GM04504 (cell line): ENCODE measurements at regions not wholly inside any gene's neighbourhood (a gene's known extent, or its start where the extent isn't known, plus 50 kb on each side); places are given as distances from the start of the nearest gene placed in this dataset.

Source experiments
- DNase-seq: peaks from one replicate; pipeline ENCODE4 v3.0.0-alpha.2; 2012; ENCODE audit warnings: low read depth

DNA sequence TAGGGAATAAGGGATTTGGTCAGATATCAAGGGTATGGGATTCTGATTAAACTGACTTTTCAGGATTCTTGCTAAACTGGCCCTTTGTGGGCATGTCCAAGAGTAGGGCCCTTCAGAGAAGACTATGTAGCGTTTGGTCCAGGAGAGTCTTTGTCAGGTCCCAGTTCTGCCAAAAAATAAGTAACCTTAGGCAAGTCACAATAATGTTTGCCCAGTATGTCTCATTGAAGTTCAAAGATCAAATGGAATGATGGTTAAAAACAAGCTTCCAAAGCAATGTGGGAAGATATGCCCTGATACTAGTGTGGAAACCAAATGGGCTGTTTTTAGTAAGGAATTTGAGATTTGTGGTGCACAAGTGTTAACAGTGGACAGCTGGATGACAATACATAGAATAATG is 454.4 kb downstream of the WDR72 start:
- no peak for DNase-seq

DNA sequence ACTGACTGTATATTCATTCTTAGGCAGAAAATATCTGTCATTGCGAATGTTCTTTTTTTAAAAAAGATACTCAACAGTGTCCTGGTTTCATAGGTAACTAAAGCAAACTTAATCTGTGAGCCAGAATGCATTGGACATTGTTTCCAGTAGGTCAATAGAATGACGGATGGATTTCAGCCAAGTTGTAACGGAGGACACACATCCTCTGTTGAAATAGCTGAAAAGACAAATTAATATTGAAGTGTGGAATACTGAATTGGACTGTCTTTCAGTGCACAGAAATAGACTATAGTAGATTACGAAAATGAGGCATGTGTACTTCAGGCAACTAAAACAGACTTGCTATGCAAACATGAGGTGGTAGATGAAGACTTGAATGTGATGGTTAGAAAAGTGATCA is 461.6 kb downstream of the WDR72 start:
- DNase-seq: no peak

DNA sequence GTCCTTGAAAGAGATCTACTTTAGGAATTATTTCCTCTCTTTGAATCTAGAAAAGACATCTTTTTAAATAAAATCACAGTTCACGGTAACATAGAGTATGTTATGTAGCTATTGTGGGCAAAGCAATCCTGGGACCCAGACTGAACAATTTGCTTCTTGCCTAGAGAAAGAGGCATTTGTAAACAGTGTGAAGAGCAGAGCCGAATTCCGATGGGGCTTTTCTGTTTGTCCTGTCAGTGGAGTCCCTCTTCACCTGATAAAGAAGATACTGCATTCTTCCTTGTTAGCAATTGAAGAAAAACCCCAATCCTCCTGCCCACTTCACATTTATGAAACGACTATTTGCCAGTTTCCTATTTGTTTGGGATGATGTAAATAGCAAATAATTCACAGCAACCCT is 462.9 kb downstream of the WDR72 start:
- DNase-seq: no peak

DNA sequence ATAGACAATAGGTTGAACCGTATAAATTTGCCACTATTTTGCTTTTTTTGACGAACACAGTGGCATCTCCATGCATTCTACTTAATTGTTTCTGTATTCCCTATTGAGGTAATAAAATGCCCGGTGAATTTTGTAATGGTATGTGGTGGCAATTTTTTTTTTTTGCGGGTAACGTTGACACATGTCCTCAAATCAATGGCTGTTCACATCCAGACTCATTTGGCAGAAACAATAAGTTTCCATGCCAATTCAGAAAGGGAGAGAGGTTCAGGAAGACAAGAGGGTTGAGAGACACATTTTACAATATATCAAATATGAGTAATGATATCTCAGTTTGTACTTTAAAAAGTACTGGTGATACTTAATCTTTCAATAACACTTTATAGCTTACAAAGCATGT is 463.9 kb downstream of the WDR72 start:
- no peak for DNase-seq

DNA sequence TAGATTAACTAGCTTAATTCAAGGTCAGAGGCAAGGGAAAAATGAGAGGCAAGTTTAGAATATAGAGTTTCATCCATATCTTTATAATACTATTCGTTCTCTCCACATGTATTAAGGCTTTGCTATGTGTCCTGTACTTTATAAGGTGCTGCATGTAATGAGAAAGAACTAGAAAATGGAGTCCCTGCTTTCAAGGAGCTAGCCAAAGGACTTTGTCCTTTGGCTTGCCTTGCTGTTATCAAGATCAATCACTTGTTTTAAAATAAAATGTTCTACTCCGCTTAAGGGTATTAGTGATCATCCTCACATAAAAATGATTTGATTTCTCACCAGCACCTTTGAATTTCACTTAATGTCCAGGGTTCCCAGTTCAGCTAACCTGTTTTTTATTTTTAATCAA is 470.9 kb downstream of the WDR72 start:
- DNase-seq: no peak

DNA sequence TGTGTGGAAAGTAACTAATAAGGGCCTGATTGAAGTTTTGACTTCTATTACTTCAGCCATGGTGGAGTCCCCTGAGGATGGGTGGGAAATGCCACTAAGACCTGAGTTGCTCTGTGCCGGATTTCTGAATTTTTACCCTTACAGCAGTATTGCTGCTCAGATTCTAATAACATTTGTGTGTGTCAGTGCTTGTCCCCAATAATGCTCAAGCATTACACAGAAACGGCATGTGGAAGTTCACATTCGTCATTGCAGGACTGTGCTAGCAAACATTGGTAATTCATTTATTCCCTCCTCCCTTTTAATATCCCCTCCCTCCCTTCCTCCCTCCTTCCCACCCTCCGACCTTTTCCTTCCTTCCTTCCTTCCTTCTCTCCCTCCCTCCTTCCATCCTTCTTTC is 484.5 kb upstream of the ONECUT1 start:
- no peak for DNase-seq

DNA sequence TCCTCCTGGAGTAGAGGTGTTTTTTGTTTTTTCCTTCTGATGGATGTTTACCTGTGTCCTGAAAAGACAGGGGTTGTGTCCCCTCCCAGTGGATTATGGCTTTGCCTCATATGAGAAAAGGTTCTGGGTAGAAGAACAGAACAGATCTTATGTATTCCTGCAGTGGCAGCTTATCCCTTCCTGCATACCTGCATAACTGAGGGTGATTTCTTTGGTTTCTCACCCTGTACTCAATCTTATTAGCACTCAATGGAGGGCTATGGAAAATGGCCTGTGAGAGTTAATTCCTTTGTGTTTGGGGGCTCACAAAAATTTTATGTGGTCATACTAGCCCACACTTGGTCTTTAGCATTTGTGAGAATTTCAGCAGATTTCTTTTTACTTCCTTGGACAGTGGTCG is 482.0 kb upstream of the ONECUT1 start:
- no peak for DNase-seq

DNA sequence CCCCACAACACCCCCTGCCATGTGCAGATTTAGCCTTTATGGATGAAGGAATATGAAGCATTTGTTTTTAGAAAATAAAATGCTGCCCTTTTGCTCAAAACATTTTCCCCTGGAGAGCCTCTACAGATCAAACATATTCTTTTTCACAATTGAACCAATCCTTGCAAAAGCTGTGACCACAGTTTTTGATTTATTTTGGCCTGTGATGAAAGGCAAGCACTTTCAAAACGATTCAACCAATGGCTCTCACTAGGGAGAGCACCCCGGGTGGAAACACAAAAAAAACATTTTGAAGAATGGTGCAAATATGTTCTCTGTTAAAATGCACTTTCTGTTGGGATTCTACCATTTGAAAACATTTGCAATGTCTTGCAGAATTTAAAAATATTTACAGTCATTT is 476.0 kb upstream of the ONECUT1 start:
- DNase-seq: no peak

DNA sequence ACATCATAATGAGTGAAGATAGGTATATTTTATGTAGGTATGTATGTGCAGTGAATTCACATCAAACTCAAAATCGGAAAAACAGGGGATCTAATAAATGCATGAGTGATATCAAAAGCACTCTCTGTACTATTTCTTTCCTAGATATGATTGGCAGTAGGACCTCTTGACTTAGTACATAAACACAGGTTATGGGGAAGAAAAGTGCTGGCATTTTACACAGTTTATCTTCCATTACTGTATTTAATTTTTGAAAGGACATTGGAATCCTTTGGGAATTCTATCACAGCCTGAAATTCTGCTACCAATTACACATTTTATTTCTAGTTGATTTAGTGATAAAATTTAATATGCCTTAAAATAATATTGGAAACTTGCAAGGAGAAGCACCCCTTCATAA is 470.5 kb upstream of the ONECUT1 start:
- DNase-seq: no peak

DNA sequence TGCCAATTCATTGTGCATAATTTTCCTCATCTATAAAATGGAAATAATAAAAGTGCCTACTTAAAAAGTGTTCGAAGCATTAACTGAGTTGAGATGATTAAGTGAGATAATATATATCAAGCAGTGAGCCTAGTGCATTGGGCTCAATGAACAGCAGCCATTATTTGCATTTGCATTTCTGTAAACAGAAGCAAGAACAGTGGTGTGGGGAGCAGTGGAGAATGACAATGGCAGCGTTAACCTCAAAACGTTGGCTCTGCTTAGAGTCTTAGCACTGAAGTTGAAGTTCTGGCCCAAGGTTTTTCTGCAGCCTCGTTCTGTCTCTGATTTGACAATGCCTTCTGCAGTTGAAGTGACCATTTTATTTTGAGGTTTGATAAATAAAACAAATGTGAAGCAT is 466.3 kb upstream of the ONECUT1 start:
- DNase-seq: no peak

DNA sequence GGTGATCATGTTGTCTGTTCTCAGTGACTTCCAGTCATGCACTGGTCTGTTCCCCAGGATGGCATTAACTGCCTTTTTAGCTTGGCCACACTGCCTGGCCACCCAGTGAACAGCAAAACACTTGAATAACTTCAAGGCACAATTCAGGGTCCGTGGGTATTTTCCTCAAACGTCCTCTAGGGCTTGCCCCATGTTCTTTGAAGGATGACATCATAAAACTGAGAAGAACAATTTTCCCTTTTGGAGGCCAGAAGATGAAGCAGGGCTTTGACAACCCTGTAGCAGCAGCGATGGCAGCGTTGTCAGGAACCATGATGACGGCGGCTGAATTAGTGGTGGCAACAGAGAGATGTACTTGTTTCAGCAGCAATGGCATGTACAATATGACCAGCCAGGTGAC is 465.9 kb upstream of the ONECUT1 start:
- DNase-seq: no peak

DNA sequence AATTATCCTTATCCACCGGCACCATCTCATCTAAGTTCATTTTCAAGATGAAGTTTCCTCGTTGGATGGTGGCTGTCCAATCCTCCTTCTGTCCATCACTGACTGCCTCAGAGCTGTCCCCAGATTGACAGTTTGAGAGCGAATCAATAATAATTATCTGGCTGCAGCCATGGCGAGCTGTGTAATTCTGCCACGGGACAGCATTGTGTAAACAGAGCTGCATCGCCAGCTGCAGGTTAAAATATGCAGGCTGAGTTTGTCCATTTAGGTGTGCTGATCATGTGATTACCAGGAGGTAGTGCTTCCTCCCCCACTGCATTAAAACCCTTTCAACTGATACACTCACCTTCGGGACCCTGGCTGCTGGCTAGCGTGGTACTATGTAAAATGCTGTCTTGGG is 461.9 kb upstream of the ONECUT1 start:
- DNase-seq: no peak

DNA sequence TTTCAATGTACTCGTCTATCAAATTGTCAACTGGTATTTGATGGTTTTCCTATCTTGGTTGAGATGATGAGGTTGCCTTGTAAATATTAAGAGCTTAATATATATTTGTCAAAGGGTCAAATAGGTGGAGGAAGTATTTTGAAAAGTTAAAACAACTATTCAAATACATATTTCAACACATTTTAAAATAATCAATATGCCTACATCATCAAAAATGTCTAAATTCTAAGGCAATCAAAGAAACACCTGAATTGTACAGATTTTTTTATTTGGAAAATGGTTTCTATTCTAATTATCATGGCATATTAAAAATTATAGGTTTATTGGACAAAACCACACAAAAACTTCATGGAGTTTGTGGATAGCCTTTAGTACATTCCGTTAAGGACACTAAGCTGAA is 461.4 kb upstream of the ONECUT1 start:
- DNase-seq: no peak

DNA sequence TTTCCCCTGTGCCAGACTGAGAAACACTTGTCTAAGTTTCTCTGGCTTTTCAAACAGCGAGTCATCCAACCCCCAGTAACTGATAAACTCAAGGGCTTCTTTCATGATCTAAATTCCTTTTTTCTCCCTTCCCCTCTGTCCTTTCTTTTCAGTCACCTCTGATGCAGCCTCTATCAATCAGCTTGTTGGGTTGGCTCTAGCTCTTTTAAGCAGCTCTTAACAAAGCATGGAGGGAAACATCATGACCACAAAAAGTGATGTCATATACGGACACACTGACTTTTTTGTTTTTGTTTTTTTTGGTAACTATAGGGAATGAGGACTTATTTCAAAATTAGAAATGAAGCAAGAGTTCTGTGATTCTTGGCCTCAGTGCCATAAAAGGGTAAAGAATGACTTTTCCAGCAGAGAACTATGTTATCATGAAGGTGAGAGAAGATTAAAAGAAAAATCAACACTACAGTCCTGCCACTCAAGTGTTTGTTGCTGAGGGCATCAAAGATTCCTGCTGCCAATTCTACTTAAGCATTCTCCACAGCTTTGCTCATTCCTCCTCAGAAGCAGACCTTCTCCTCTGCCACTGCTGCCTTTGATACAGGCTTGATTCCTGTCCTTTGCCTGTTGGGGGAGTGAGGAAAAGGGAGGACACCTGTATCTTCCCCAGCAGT is 457.0 kb upstream of the ONECUT1 start:
- DNase-seq: no peak

DNA sequence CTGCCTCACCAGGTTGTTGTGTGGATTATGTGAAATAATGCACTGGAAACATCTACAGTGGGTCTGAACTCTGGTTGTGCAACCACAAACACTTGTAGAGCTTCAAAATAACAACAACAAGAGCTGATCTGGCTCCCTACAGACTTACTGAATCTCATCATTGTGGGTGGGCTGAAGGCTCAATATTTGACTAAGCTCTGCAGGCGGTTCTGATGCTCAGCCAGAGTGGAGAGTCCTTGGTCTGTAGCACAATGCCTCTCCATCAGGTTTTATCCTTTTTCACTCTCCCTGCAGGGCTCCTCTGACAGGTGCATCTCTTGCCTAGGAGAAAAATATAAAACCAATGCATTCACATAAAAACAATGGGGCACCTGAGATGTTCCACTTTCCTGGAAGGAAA is 456.3 kb upstream of the ONECUT1 start:
- DNase-seq: no peak

DNA sequence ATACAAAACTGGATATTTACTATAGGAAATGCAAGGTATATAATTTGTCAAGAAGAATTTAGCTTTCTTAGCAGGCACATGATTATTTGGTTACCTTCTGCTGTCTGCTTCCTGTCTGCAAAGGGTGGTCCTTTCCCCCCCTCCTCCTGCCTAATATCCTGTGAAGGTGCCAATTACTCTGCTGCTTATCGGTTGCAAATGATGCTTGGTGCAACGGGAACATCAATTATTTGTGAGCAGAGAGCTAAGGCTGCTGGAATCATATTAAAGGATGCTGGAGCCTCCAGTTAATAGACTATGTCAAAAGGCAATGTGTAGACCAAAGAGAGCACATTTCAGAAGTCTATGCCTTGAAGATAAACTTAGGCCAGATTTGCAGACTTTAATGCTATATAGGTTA is 443.7 kb upstream of the ONECUT1 start:
- no peak for DNase-seq

DNA sequence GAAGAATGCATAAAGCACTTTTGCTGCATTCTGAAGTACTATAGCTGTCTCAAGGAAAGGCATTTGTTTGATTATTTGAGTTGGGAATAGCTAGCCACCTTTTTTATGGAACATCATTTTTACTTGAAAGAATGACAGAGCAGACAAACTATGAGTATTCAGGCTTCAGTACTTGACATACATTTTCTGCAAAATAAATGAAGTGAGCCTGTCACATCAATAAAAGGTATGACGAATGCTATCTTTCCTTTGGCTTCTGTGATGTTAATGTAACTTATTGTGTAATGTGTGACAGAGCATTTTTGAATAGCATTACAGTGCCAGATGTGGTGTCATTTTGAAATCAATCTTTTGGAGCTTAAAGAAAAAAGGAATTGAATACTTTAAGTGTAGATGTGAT is 440.3 kb upstream of the ONECUT1 start:
- DNase-seq: no peak

DNA sequence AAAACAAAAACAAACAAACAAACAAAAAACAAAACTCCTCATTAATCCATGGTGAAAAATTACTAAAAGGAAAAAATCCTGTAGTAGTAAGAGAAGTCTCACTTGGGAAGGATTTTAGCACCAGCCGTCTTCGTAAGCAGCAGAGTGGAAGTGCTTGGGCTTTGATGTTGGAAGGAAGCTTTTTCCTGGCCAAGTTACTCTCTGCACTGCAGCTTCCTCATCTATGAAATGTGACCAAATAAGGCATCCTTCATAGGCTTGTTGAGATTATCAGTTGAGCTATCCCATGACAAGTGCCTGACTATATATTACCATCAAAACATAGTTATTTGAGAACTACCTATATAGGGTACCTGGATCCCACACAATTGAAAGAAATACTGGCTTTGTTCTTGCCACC is 436.4 kb upstream of the ONECUT1 start:
- DNase-seq: no peak

DNA sequence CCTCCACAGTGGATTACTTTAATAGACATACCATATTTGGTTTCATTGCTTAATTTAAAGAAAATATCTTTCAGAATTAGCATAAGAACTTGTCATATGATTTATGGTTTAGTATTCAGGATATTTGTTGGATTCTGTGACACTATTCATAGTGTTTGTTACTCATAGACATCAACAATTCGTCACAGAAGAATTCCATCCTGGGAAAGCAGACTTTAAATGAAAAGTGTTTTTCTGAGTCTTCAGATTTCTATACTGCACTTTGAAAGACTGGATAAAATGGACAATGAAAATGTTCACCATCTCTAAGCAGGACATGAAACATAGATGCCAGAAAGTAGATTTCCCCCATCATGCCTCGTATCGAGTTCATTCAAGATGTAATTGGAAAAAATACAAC is 435.6 kb upstream of the ONECUT1 start:
- DNase-seq: no peak

DNA sequence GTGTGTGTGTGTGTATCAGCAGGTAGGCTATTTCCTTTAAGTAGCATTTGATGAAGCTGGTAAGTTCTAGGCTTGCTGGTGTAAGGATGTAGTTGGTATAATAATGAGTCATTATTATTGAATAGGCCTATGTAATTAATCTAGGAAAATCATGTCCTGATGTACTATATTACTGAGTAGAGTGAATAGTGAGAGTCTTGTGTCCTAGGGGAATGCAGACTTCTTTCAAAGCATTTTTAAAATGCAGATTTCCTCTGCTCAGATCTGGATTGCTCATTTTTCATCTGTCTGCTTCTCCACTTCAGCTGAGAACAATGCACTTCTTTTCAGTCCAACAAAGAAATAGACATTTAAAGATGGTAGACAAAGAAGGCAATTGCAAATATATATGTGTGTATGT is 434.2 kb upstream of the ONECUT1 start:
- DNase-seq: no peak

DNA sequence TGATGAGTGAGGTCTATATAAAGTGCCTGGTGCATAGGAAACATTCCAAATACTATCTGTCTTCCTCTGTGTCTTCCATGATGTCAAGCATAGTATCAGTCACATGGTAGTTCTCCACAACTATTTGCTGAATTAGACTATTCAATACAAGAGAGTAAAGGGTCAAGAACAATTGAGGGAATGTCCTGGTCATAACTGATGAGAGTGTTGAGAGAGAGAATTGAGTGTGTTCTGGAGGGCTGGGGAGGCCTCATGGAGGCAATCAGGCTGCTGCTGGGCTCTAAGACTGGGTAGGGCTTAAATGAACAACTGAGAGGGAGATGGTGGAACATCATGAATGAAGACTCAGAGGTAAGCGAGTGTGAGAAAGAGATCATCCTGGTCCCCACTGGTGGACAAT is 433.7 kb upstream of the ONECUT1 start:
- DNase-seq: no peak

DNA sequence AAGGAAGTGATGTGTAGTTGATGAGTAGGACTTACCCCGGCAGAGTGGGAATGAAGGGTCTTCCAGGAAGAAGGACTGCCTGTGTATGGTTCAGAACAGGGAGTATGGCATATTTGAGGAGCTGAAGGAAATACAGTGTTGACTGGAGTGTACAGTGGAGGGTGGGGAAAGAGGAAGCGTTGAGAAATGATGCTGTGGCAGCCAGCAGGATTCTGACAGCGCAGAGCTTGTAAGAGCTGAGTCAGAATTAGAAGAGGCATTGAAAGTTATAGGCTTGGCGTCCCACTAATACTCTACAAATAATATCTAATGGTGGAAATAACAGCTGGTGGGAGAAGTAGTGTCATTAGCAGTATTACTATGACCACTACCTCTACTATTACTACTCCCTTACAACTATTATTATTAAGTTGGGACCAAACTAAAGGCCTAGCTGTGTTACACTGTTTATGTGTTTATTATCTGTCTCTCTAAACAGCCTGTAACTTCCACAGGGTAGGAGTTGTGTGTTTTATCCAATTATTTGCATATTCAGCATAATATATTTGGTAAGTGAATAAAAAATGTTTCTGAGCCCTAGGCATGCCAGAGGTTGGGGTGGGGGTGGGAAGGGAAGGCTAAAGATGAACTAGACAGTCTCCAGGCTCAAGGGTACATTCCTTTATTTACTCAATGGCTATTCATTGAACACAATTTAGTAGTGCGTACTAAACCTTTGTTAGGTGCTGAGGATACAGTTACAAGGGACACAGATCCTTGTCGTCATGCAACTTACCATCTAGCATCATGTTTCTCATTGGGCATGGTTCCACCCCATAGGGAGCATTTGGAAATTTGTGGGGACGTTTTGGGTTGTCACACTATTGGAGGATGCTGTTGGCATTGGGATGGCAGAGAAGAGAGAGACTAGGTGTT is 428.8 kb upstream of the ONECUT1 start:
- no peak for DNase-seq

DNA sequence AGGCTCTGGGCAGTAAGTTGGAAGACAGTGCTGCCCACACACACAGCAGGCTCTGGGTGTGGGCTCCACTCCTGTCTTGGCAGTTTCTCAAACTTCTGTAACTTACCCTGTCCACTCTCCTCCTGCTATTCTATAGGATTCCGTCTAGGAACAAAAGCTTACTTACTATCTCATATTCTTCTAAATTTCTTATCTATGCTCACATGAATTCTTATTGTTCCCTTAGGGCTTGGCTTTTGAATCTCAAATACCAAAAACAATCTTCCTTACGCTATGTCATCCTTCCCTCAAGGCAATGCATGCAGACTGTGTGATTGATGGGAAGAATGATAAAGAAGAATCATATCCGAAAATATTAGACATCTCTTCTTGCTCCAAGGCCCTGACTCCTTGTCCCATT is 425.9 kb upstream of the ONECUT1 start:
- DNase-seq: no peak

DNA sequence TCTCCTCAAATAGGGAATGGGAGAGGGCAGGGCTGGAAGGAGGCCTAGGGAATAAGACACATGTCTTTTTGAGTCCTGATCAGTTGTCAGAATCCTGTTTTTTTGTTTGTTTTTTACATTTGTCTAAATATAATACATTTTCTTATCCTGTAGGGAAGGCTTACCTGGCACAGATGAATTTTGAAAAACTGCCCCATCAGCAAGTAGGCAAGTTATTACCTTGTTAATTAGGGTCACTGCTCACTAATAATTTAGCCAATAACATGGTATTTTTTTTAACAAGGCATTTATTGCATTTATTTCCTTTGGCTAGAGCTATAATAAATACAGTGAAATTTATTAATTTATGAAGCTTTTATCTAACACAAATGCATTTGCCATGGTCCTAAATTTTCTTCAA is 423.2 kb upstream of the ONECUT1 start:
- no peak for DNase-seq
